K562 (cell line): ENCODE measurements at regions not wholly inside any gene's neighbourhood (a gene's known extent, or its start where the extent isn't known, plus 50 kb on each side); places are given as distances from the start of the nearest gene placed in this dataset.

Source experiments
- ATAC-seq: fragments of 200-7000 bp; cut with Tn5 transposase; 3 replicates; pipeline ENCODE4 v1.9.1; 2020; ENCODE audit warnings: moderate library complexity
- BruUV-seq: library from RNA; stranded (reverse); fragments of 400-500 nt; replicated peaks from 2 replicates; lab custom pipeline; 2021; lab: Mats Ljungman, UMichigan
- CTCF ChIA-PET: fragments of 300-600 bp; formaldehyde crosslinking; extraction: SDS; loops from one replicate; lab custom pipeline; 2021; ENCODE audit warnings: low intra/inter-chr PET ratio; lab: Yijun Ruan, JAX
- POLR2A ChIA-PET: fragments of 300-600, 350-650 bp; sonication (Branson Sonifier 250); formaldehyde crosslinking; extraction: SDS; loops from one replicate; lab custom pipeline; 2021; ENCODE audit warnings: antibody characterized with exemption, inconsistent platforms; lab: Yijun Ruan, JAX
- DNase-seq, 4 experiments: peaks; one replicate each; pipeline versions ENCODE4 v3.0.0 to v3.0.0-alpha.2; 2011 to 2018; ENCODE audit warnings: low spot score in 3 of 4, mixed read lengths in 3 of 4; ENCODE audit errors: extremely low read depth in 1 of 4
- FAIRE-seq: peaks from 2 replicates; lab custom pipeline; 2011; peaks lifted over from hg19 to GRCh38; lab: Jason Lieb, UNC
- H2AFZ ChIP-seq: 2 replicates; pipeline ENCODE4 v1.6.0; 2011; ENCODE audit warnings: low read depth, low read length, control low read depth, inconsistent platforms
- H3K27ac ChIP-seq: fragments of 200-600 bp; 3 replicates; pipeline ENCODE4 v1.8.0; 2011; ENCODE audit warnings: low read depth, mild to moderate bottlenecking, control low read depth, inconsistent platforms, low read length, moderate library complexity, mixed read lengths; ENCODE audit errors: extremely low read depth
- H3K27me3 ChIP-seq, 2 experiments: fragments of 300-600 bp in 1 of 2; 2 replicates in 1 of 2; 3 replicates in 1 of 2; pipeline versions ENCODE4 v1.6.0 to v1.8.0; 2011; ENCODE audit warnings: inconsistent platforms in 2 of 2, low read length in 2 of 2, mild to moderate bottlenecking in 1 of 2, mixed read lengths in 1 of 2, moderate library complexity in 1 of 2; ENCODE audit not compliant: control insufficient read depth in 2 of 2, insufficient read depth in 2 of 2
- H3K36me3 ChIP-seq: fragments of 300-600 bp; 3 replicates; pipeline ENCODE4 v1.8.0; 2011; ENCODE audit warnings: mild to moderate bottlenecking, low read length, inconsistent platforms; ENCODE audit not compliant: control insufficient read depth, insufficient read depth
- H3K4me1 ChIP-seq, 2 experiments: fragments of 200-600 bp in 1 of 2; replicated peaks in 1 of 2; 2 replicates in 1 of 2; 3 replicates in 1 of 2; pipeline versions ENCODE4 v1.5.1 to v1.8.0; 2011; ENCODE audit warnings: inconsistent platforms in 2 of 2, low read length in 2 of 2, mild to moderate bottlenecking in 1 of 2, mixed read lengths in 1 of 2, moderate library complexity in 1 of 2; ENCODE audit not compliant: control insufficient read depth in 2 of 2, insufficient read depth in 2 of 2
- H3K4me2 ChIP-seq: 2 replicates; pipeline ENCODE4 v1.6.1; 2011; ENCODE audit warnings: low read length, control low read depth, inconsistent platforms, mixed read lengths; ENCODE audit not compliant: insufficient read depth
- H3K4me3 ChIP-seq: fragments of 200-600 bp; sonication (generic), shearing (Covaris generic); 2 replicates; pipeline ENCODE4 v1.5.1; 2016; ENCODE audit warnings: control low read depth, inconsistent platforms
- H3K79me2 ChIP-seq: fragments of 200-600 bp; 3 replicates; pipeline ENCODE4 v1.8.0; 2011; ENCODE audit warnings: low read length, inconsistent platforms; ENCODE audit not compliant: control insufficient read depth, insufficient read depth
- H3K9ac ChIP-seq, 2 experiments: 2 replicates each; pipeline versions ENCODE4 v1.6.0 to v1.6.1; 2011; ENCODE audit warnings: low read depth in 2 of 2, low read length in 2 of 2, control low read depth in 1 of 2, inconsistent platforms in 1 of 2, mild to moderate bottlenecking in 1 of 2, mixed read lengths in 1 of 2; ENCODE audit not compliant: insufficient read depth in 1 of 2
- H3K9me1 ChIP-seq: one replicate; pipeline ENCODE4 v1.6.0; 2011; ENCODE audit warnings: inconsistent platforms, mild to moderate bottlenecking, low read length, moderate library complexity; ENCODE audit not compliant: control insufficient read depth, insufficient read depth
- H3K9me3 ChIP-seq: replicated peaks from 2 replicates; pipeline ENCODE4 v1.5.1; 2011; ENCODE audit warnings: low read depth, low read length, inconsistent platforms; ENCODE audit not compliant: control insufficient read depth, insufficient read depth
- H4K20me1 ChIP-seq: replicated peaks from 2 replicates; pipeline ENCODE4 v1.6.1; 2011; ENCODE audit warnings: low read length, inconsistent platforms, mixed read lengths; ENCODE audit not compliant: control insufficient read depth, insufficient read depth
- AFF4 ChIP-seq: sonication (generic); formaldehyde crosslinking; IDR thresholded peaks from 2 replicates; pipeline ENCODE4 v1.8.0; 2023; ENCODE audit warnings: mild to moderate bottlenecking, missing genetic modification reagents
- HDGF ChIP-seq: fragments of 450-650 bp; IDR thresholded peaks from 2 replicates; pipeline ENCODE4 v1.6.1; 2016
- HMBOX1 ChIP-seq: sonication (generic); IDR thresholded peaks from 2 replicates; pipeline ENCODE4 v1.6.1; 2016
- KAT8 ChIP-seq: fragments of 450-650 bp; IDR thresholded peaks from 2 replicates; pipeline ENCODE4 v1.6.1; 2016; ENCODE audit warnings: low read depth, mild to moderate bottlenecking
- SFPQ ChIP-seq: fragments of 200-400 bp; formaldehyde crosslinking; IDR thresholded peaks from 2 replicates; pipeline ENCODE4 v1.6.1; 2017; ENCODE audit warnings: mild to moderate bottlenecking, low read depth, low read length, moderate library complexity
- TAL1 ChIP-seq: fragments of 450-650 bp; IDR thresholded peaks from 2 replicates; pipeline ENCODE4 v1.6.1; 2016; ENCODE audit warnings: mild to moderate bottlenecking
- THRA ChIP-seq: fragments of 450-650 bp; IDR thresholded peaks from 2 replicates; pipeline ENCODE4 v1.6.1; 2017; ENCODE audit warnings: mild to moderate bottlenecking, moderate library complexity
- ZBTB49 ChIP-seq: sonication (generic); formaldehyde crosslinking; IDR thresholded peaks from 2 replicates; pipeline ENCODE4 v1.8.0; 2022; ENCODE audit warnings: missing genetic modification reagents, mild to moderate bottlenecking, borderline replicate concordance
- WGBS: fragments of 100-300 bp; shearing (Covaris generic); methylation state at CpG from one replicate; pipeline ENCODE4 v1.1.6; 2016; ENCODE audit warnings: low coverage, mixed read lengths; ENCODE audit not compliant: insufficient coverage; ENCODE audit errors: missing lambda C conversion rate; 5-methylcytosine and 5-hydroxymethylcytosine counted together
- in situ Hi-C: fragments of 300-500 bp; cut with MboI; formaldehyde crosslinking; loops from 4 replicates; pipeline ENCODE4 v1.15.0; 2018; ENCODE audit warnings: inconsistent platforms, mixed read lengths
- intact Hi-C: fragments of 100-400 bp; cut with micrococcal nuclease; formaldehyde crosslinking; loops from 2 replicates; pipeline ENCODE4 v1.14.2; 2022

- no peak for TF ChIP-seq SFPQ
Measured at GRCh38 chr4:37759833-37760232, 66.7 kb upstream of the PGM2 start (continued).

- intact Hi-C loops: no loop called here
- H3K4me1 ChIP-seq: no peaks in the 10 kb centered on the region
- no peaks in the 10 kb centered on the region for H3K36me3 ChIP-seq
- TF ChIP-seq HMBOX1 (no peak), HDGF (no peak), TAL1 (no peak), ZBTB49 (CRISPR knock-in tag) (no peak), THRA (no peak), KAT8 (no peak), AFF4 (CRISPR knock-in tag) (no peak)
- TF ChIP-seq, all 486 proteins: peak for 0
- Histone ChIP-seq H3K4me3 (no peak overlapping the region), H4K20me1 (no peaks in the 10 kb centered on the region), H3K79me2 (no peaks in the 10 kb centered on the region), H3K4me2 (no peak overlapping the region), H2AFZ (no peak overlapping the region), H3K9ac (no peak overlapping the region), H3K9me1 (no peaks in the 10 kb centered on the region), H3K9me3 (no peaks in the 10 kb centered on the region), H3K27ac (no peak overlapping the region), H3K27me3 (peaks cover 11 to 17% of the 10 kb centered on the region in 2 experiments; a peak in 4 of 5 replicates)
- ATAC-seq (no peak), FAIRE-seq (no peak), DNase-seq (no peak)
- BruUV-seq: no TSS peak
- WGBS: 0% methylated on average over 1 of the region's 1 CpG
- ChIA-PET CTCF (no interaction called here), POLR2A (interaction anchor here (0.6 to 1.3 kb wide), 2 partner anchors 10 to 46 kb away, joined by 4 read pairs; no protein-coding TSS in a partner anchor)
- in situ Hi-C loops: no loop called here
Measured at GRCh38 chr4:37758226-37758625, 68.3 kb upstream of the PGM2 start.
